D721Med (cell line): ENCODE measurements at regions not wholly inside any gene's neighbourhood (a gene's known extent, or its start where the extent isn't known, plus 50 kb on each side); places are given as distances from the start of the nearest gene placed in this dataset.

Source experiments
- DNase-seq: peaks from one replicate; pipeline ENCODE4 v3.0.0; 2011; ENCODE audit warnings: low spot score; ENCODE audit not compliant: insufficient read length
- FAIRE-seq: peaks from 2 replicates; lab custom pipeline; 2011; peaks lifted over from hg19 to GRCh38; lab: Jason Lieb, UNC
- CTCF ChIP-seq: IDR thresholded peaks from 2 replicates; pipeline ENCODE4 v1.5.1; 2012; ENCODE audit warnings: mild to moderate bottlenecking, control low read depth; ENCODE audit not compliant: insufficient read depth; ENCODE audit errors: missing control alignments

- DNase-seq: no peak
- no peak for FAIRE-seq
Measured at GRCh38 chr6:113052506-113052905, 705.4 kb downstream of the RFPL4B start.

GRCh38 chr6:113055061-113055460 lies 707.9 kb downstream of the RFPL4B start:
- DNase-seq: no peak
- TF ChIP-seq CTCF: no peak
- no peak for FAIRE-seq

More at GRCh38 chr6:113052506-113052905, 705.4 kb downstream of the RFPL4B start:
- TF ChIP-seq CTCF: no peak

GRCh38 chr6:113055998-113056397 lies 708.9 kb downstream of the RFPL4B start:
- FAIRE-seq: no peak
- no peak for TF ChIP-seq CTCF
- DNase-seq: no peak

GRCh38 chr6:113057567-113058053 lies 710.5 kb downstream of the RFPL4B start:
- DNase-seq: no peak
- TF ChIP-seq CTCF: no peak
- FAIRE-seq: no peak

- TF ChIP-seq CTCF: no peak
- no peak for DNase-seq
- no peak for FAIRE-seq
Measured at GRCh38 chr6:113060664-113061063, 713.5 kb downstream of the RFPL4B start.

- no peak for TF ChIP-seq CTCF
- FAIRE-seq: no peak
- no peak for DNase-seq
Measured at GRCh38 chr6:113065611-113066010, 718.5 kb downstream of the RFPL4B start.

- no peak for DNase-seq
- FAIRE-seq: no peak
- no peak for TF ChIP-seq CTCF
Measured at GRCh38 chr6:113067612-113068275, 720.6 kb downstream of the RFPL4B start.
